Aorta (tissue), 5 donors: ENCODE measurements at regions not wholly inside any gene's neighbourhood (a gene's known extent, or its start where the extent isn't known, plus 50 kb on each side); places are given as distances from the start of the nearest gene placed in this dataset.
"Not testable (repeated sequence)": the region's sequence is repeated elsewhere in the genome, so short reads cannot be mapped to it uniquely, and the experiment has no call there.

Source experiments
- ATAC-seq: fragments of 200-7000 bp; cut with Tn5 transposase; one replicate; pipeline ENCODE4 v1.9.1; 2022; ENCODE audit warnings: moderate library complexity; ENCODE audit not compliant: low FRiP score
- DNase-seq, 2 donors: peaks; one replicate each; pipeline ENCODE4 v3.0.0-alpha.2; 2020
- H3K27ac ChIP-seq, 2 donors: one replicate each; pipeline ENCODE4 v1.5.1; 2013; ENCODE audit warnings: low read length in 2 of 2, mild to moderate bottlenecking in 2 of 2, moderate library complexity in 2 of 2, control low read depth in 1 of 2, inconsistent platforms in 1 of 2, low read depth in 1 of 2
- H3K27me3 ChIP-seq, 2 donors: one replicate each; pipeline ENCODE4 v1.6.1; 2013; ENCODE audit warnings: control low read depth in 1 of 2, low read length in 1 of 2, mild to moderate bottlenecking in 1 of 2, moderate library complexity in 1 of 2; ENCODE audit not compliant: insufficient read depth in 2 of 2, control insufficient read depth in 1 of 2
- H3K36me3 ChIP-seq, 2 donors: one replicate each; pipeline ENCODE4 v1.6.1; 2013; ENCODE audit warnings: control low read depth in 1 of 2, low read length in 1 of 2, mild to moderate bottlenecking in 1 of 2; ENCODE audit not compliant: insufficient read depth in 2 of 2, control insufficient read depth in 1 of 2
- H3K4me1 ChIP-seq, 2 donors: one replicate each; pipeline ENCODE4 v1.6.1; 2013; ENCODE audit warnings: low read length in 2 of 2, control low read depth in 1 of 2, mild to moderate bottlenecking in 1 of 2, moderate library complexity in 1 of 2; ENCODE audit not compliant: insufficient read depth in 2 of 2, control insufficient read depth in 1 of 2
- H3K4me3 ChIP-seq, 2 donors: one replicate each; pipeline ENCODE4 v1.5.1; 2013; ENCODE audit warnings: low read length in 2 of 2, control low read depth in 1 of 2, mild to moderate bottlenecking in 1 of 2
- H3K9me3 ChIP-seq: one replicate; pipeline ENCODE4 v1.6.1; 2013; ENCODE audit warnings: mild to moderate bottlenecking, low read length; ENCODE audit not compliant: control insufficient read depth
- whole genome bisulfite sequencing, 2 donors: extraction: QIAGEN DNeasy Blood & Tissue Kit; methylation state at CpG; one replicate each; pipeline ENCODE4 v1.1.7; 2013; 5-methylcytosine and 5-hydroxymethylcytosine counted together
- intact Hi-C, 2 donors: fragments of 100-400 bp; cut with DNase I; formaldehyde crosslinking; loops; one replicate each; pipeline versions ENCODE4 v1.14.2 to v1.15.0; 2022
- donor health status: healthy with polysubstance abuse.
- donor health status: Bipolar disorder and iron deficiency.
- donor health status: DM: no; HTN: no; CAD: no.
- donor health status: DM: no; HTN: no; CAD: no.
- donor health status: DM: yes; HTN: yes; CAD: no.

DNA sequence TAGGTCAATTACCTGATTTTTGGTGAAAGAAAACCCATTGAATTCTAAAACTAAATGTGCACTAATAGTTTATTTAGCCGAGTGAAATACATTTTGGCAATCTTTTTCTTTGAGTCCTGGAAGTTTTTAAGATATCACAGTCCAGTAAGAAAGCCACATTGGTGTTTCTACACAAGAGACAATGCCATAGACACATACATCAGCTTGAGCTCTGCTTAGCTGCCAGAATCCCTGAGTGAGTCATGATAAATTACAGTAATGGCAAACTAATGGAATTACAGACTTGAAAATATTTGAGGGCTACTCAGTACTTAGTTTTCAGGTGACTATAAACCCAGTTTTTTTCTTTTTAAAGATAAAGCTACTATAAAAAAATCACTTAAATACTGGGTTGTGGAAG lies 155.4 kb downstream of the OR4C45 start:
- H3K27ac ChIP-seq: no peak overlapping the region
- H3K4me1 ChIP-seq: no peaks in the 10 kb centered on the region
- ATAC-seq (no peak), DNase-seq (no peak)
- no peaks in the 10 kb centered on the region for H3K27me3 ChIP-seq
- H3K36me3 ChIP-seq: no peaks in the 10 kb centered on the region
- intact Hi-C loops: no loop called here
- no peak overlapping the region for H3K4me3 ChIP-seq
- H3K9me3 ChIP-seq: no peaks in the 10 kb centered on the region
- WGBS, 2 donors: 25 to 43% methylated on average over 1 of the region's 1 CpG

DNA sequence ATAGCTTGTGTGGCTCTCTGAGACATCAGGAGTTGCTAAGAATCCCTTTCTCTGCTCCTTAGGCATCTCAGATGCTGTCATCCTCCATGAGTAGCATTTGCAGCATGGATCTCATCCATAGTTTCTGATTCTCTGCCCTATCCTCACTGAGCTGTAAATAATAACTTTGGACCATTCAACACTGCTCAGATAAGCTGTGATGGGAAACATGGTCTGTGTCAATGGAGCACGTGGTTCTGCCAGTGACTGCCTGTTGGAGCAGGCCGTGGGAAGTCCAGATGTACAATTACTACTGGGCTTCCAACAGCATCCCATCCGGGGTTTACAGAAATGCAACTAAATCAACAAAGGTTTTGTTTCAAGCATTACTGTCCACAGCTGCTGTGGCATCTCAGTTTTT lies 160.1 kb downstream of the OR4C45 start:
- ATAC-seq (no peak), DNase-seq (no peak)
- H3K27ac ChIP-seq: no peak overlapping the region
- H3K4me1 ChIP-seq: no peaks in the 10 kb centered on the region
- no peaks in the 10 kb centered on the region for H3K36me3 ChIP-seq
- intact Hi-C loops: no loop called here
- H3K9me3 ChIP-seq: no peaks in the 10 kb centered on the region
- WGBS, 2 donors: 45% methylated on average over 3 of the region's 3 CpGs
- no peaks in the 10 kb centered on the region for H3K27me3 ChIP-seq
- H3K4me3 ChIP-seq: no peak overlapping the region

DNA sequence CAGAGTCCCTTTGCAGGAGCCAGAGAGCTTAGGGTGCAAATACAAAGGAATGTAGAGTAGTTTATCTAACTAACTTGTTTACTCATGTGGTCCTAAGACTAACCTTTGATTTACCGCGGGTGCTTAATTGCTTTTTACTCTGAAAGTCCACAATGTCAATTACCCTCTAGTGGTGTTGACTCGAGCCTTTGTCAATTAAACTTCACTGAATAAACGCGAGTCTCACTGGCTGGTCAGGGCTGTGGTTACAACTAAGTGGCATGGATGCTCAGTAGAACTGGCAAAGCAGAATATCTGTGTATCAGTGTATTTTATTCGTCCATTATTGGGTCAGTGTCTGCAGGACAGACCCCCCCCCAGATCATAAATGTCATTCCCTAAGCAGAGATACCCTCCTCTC lies 181.7 kb downstream of the OR4C45 start:
- no peak overlapping the region for H3K27ac ChIP-seq
- 36 to 47% methylated on average over 6 of the region's 6 CpGs for WGBS, 2 donors
- H3K36me3 ChIP-seq: no peaks in the 10 kb centered on the region
- DNase-seq (no peak), ATAC-seq (no peak)
- H3K4me3 ChIP-seq: no peak overlapping the region
- H3K9me3 ChIP-seq: peaks cover 2% of the 10 kb centered on the region
- H3K27me3 ChIP-seq: no peaks in the 10 kb centered on the region
- intact Hi-C loops: no loop called here
- H3K4me1 ChIP-seq: no peaks in the 10 kb centered on the region

DNA sequence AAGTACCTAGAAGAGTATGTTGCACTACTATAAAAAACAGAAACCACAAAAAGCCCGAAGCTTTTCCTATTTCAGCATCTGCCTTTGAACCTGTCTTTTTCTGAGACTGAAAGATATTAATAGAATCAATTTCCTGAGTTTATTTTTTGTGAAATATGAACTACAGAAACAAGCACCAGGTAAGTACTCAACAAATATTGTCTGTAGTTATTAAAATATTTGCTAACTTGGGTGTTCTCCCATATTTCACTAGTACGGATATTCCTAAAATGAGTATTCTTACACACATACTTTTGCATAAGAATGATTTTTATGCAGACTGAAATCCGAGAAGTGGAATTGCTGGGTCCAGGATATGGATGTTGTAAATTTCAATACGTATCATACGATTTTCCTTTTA lies 188.0 kb downstream of the OR4C45 start:
- intact Hi-C loops: no loop called here

DNA sequence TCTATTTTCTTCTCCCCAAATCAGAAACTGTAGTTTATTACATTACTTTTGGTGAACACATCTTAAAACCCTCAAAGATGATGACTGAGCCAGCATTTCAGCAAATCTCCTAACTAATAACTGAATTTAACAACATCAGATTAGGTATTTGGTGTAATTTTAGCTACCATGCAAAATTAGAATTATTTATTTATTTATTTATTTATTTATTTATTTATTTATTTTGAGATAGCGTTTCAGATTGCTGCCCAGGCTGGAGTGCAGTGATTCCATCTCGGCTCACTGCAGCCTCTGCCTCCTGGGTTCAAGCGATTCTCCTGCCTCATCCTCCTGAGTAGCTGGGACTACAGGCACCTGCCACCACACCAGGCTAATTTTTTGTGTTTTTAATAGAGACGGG lies 205.7 kb downstream of the OR4C45 start:
- DNase-seq, ATAC-seq, H3K4me1 ChIP-seq, H3K27me3 ChIP-seq, intact Hi-C loops, H3K9me3 ChIP-seq, H3K36me3 ChIP-seq, H3K4me3 ChIP-seq, H3K27ac ChIP-seq: not testable (repeated sequence)
- WGBS, 2 donors: 84 to 85% methylated on average over 4 of the region's 4 CpGs

More for the DNA sequence above, 188.0 kb downstream of the OR4C45 start:
- 82 to 84% methylated on average over 5 of the region's 5 CpGs for WGBS, 2 donors
- H3K9me3 ChIP-seq: no peaks in the 10 kb centered on the region
- H3K4me1 ChIP-seq: no peaks in the 10 kb centered on the region
- ATAC-seq (no peak), DNase-seq (no peak)
- H3K27ac ChIP-seq: no peak overlapping the region
- H3K27me3 ChIP-seq: no peaks in the 10 kb centered on the region
- no peaks in the 10 kb centered on the region for H3K36me3 ChIP-seq
- H3K4me3 ChIP-seq: no peak overlapping the region

DNA sequence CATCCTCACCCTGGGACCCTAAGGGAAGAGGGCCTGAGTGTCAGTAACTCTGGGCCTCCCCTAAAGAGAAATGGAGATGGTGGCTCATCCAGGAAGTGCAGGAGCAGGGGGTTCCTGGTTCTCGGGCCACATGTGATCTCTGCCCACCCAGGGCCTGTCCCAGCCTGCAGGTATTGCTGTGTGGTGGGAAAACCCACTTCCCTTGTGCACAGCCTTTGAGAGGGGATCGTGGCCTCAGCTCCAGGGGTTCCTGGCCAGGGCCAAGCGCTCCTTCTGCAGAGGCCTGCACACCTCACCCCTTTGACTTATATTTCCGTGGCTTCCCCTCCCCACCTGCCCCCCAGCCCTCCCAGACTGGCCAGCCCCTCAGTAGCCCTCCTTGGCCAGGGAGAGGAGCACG lies 213.5 kb downstream of the OR4C45 start:
- DNase-seq: no peak
- no peaks in the 10 kb centered on the region for H3K4me1 ChIP-seq
- ATAC-seq: no peak
- intact Hi-C loops: no loop called here
- no peak overlapping the region for H3K4me3 ChIP-seq
- no peaks in the 10 kb centered on the region for H3K36me3 ChIP-seq
- 54 to 65% methylated on average over 5 of the region's 5 CpGs for WGBS, 2 donors
- no peak overlapping the region for H3K27ac ChIP-seq
- peaks cover 2% of the 10 kb centered on the region for H3K9me3 ChIP-seq
- H3K27me3 ChIP-seq: no peaks in the 10 kb centered on the region

DNA sequence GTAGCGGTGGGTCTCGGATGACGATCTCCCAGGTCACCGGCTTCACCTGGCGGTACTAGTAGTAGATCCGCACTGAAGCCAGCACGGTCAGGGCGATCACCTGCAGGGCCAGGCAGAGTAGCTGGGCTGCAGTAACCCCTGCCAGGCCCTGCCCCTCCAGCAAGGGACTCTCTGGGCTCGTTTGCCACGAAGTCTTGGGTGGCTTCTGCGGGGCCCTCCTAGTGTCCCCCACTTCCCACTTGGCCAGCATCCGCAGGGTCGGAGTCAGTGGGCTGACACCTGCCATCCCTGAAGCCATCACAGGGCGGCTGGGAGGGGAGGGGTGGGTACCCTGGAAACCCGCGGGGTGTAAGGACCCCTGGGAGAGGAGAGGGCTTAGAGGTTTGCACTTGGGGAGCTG lies 214.0 kb downstream of the OR4C45 start:
- no peaks in the 10 kb centered on the region for H3K36me3 ChIP-seq
- no peaks in the 10 kb centered on the region for H3K4me1 ChIP-seq
- ATAC-seq: no peak
- H3K9me3 ChIP-seq: peaks cover 2% of the 10 kb centered on the region
- no peak overlapping the region for H3K4me3 ChIP-seq
- intact Hi-C loops: no loop called here
- H3K27ac ChIP-seq: no peak overlapping the region
- no peaks in the 10 kb centered on the region for H3K27me3 ChIP-seq
- peak in 1 of 2 donors; percentile 65 for DNase-seq
- WGBS, 2 donors: 88 to 89% methylated on average over 16 of the region's 16 CpGs

DNA sequence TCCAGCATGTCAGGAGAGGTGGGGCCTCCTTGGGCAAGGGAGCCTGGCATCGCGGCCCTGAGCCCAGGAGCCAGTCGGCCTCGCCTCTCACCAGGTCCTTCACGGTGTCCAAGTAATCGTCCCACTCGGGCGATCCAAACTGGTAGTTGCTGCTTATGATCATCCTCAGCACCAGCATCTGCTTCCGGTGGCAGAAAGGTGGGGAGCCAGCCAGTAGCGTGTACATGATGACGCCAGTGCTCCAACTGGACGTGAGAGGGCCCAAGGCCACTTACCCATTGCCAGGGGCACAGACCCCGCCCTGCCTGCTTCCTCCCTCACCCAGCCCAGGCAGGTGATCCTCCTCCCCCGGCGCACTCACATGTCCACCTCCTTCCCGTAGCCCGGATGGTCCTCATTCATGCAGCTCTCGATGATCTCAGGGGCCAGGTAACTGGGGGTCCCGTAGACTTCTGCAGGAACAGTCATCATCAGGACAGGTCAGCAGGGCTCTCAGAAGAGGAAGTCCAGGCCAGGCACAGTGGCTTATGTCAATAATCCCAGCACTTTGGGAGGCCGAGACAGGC lies 214.7 kb downstream of the OR4C45 start:
- intact Hi-C loops: no loop called here

DNA sequence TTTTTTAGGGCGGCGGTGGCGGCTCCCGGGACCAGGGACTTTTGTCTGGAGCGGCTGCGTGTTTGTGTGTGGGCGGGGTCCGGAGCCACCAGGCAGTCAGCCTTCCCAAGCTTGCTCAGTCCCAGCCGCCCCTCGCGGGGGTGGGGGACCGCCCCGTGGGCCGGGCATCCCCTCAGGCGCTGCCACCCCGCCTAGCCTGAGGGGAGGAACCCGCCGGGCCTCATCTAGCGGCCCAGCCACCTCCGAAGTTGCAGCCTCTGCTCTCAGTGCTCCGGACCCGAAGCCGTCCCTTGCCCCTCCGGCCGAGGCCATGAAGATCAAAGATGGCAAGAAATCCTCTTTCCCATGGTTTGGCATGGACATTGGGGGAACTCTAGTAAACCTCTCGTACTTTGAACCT lies 235.2 kb downstream of the OR4C45 start:
- no peak overlapping the region for H3K27ac ChIP-seq
- WGBS, 2 donors: 79% methylated on average over 25 to 26 of the region's 26 CpGs
- ATAC-seq (no peak), DNase-seq (no peak)
- intact Hi-C loops: no loop called here
- no peaks in the 10 kb centered on the region for H3K27me3 ChIP-seq
- H3K4me3 ChIP-seq: no peak overlapping the region
- no peaks in the 10 kb centered on the region for H3K4me1 ChIP-seq
- H3K36me3 ChIP-seq: no peaks in the 10 kb centered on the region
- H3K9me3 ChIP-seq: no peaks in the 10 kb centered on the region

More for the DNA sequence above, 214.7 kb downstream of the OR4C45 start:
- no peak overlapping the region for H3K4me3 ChIP-seq
- H3K36me3 ChIP-seq: no peaks in the 10 kb centered on the region
- 87 to 90% methylated on average over 18 to 20 of the region's 20 CpGs for WGBS, 2 donors
- no peaks in the 10 kb centered on the region for H3K4me1 ChIP-seq
- no peaks in the 10 kb centered on the region for H3K27me3 ChIP-seq
- H3K9me3 ChIP-seq: peaks cover 2% of the 10 kb centered on the region
- H3K27ac ChIP-seq: no peak overlapping the region
- DNase-seq (peak in 1 of 2 donors; percentile 63), ATAC-seq (no peak)
